ENCODE measurements at regions not wholly inside any gene's neighbourhood (a gene's known extent, or its start where the extent isn't known, plus 50 kb on each side); places are given as distances from the start of the nearest gene placed in this dataset.

DNA sequence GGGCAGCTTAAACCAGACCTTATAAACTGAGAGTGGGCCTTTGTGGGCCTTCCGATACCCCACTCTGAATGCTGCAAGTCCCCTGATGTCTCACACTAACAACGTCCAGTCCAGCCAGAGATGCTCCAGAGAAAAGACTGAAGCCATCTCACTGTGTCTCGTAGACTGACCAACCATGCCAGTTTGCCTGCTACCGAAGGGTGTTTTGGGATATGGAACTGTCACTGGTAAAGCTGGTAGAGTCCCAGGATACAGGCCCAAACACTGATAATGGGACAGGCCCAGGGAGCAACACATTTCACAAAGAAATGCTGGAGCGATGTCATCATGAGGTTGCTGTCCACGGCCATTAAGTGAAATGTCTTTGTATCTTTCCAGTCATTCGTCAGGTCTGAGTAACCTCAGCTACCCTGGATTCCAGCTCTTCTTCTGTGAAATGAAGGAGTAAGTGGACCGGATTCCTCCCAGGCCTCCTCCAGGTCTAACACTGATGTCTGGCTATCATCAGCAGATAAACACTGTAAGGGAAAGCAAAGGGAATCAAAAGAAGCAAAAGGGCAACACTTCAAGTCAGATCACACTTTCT, 81.6 kb downstream of the SLC5A7 start:
- H3K4me1 ChIP-seq (ENCODE audit: control insufficient read depth, insufficient read depth, low read length): peaks cover 3% of the 10 kb centered on the region
- H3K4me3 ChIP-seq (ENCODE audit: low read length): no peak overlapping the region
- no peaks in the 10 kb centered on the region for H3K27me3 ChIP-seq (ENCODE audit: control insufficient read depth, insufficient read depth, low read length)
- no peak overlapping the region for H3K9ac ChIP-seq (ENCODE audit: low read length)
- no peaks in the 10 kb centered on the region for H3K36me3 ChIP-seq (ENCODE audit: control insufficient read depth, insufficient read depth, low read length)
- peak overlapping the region; percentile 28 for H3K27ac ChIP-seq (ENCODE audit: low read depth, low read length)

DNA sequence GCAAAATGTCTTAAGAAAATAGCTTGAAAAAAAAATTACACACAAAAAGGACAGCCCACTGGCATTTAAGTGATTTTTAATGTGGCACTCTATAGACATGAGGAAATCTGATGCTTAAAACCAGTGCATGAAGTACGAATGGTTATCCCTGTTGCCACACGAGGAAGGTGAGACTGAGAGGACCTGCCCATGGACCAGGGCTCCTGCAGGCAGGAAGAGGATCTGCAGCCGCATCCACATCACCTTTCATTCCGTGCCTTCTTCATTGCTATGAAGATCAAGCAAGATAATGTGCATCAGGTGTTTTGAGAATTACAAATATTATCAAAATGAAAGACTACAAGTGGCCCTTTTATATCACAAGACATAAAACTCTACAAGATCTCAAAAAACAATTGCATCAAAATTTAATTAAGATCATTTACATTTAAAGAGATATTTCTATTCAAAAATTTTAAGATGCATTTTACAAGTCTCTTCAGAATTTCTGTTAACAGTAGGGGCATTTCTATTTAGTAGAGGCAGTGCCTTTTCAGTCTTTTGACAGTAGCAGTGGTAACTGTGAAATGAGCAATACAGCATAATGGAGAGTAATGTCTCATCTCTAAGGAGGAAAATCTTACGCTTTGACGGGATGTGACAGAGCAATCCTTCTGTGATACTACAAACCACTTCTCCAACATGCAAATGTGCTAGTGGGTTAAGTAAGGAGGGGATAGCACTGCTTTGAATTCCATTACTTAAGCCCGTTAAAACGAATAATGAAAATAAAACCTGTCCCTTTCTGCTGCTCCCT, 83.4 kb downstream of the SLC5A7 start:
- H3K9ac ChIP-seq (ENCODE audit: low read length): no peak overlapping the region
- peaks cover 3% of the 10 kb centered on the region for H3K4me1 ChIP-seq (ENCODE audit: control insufficient read depth, insufficient read depth, low read length)
- H3K27ac ChIP-seq (ENCODE audit: low read depth, low read length): no peak overlapping the region
- no peaks in the 10 kb centered on the region for H3K36me3 ChIP-seq (ENCODE audit: control insufficient read depth, insufficient read depth, low read length)
- no peak overlapping the region for H3K4me3 ChIP-seq (ENCODE audit: low read length)
- H3K27me3 ChIP-seq (ENCODE audit: control insufficient read depth, insufficient read depth, low read length): no peaks in the 10 kb centered on the region

DNA sequence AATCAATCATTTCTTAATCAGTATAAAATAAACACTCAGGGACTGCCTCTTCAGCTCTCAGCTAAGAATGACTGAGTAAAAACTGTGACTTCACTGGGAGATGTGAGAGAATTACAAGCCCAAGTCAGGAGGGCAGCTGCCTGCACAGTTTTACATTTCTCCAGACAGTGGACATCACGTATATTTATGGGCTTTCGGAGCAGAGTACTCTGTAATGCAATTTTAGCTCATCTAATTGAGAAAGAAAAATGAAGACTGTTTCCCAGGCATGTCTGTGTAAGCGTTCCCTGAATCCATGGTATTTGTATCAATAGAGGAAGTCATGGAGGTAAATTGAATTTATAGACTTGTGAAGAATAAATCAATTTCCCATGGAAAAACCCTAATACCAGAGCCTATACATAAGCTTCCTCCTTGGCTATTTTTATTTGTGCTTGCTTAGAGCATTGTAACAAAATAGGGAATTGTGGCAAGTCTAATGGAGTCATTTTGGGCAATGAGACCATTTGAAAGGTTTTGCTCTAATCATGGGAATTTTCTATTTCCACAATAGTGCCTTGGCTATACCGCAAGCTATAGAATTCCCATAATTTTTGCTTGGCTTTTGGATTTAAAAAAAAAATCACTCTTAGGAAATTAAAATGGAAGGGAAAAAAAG, 87.2 kb downstream of the SLC5A7 start:
- Histone ChIP-seq H3K27me3 (ENCODE audit: control insufficient read depth, insufficient read depth, low read length) (no peaks in the 10 kb centered on the region), H3K4me3 (ENCODE audit: low read length) (no peak overlapping the region), H3K4me1 (ENCODE audit: control insufficient read depth, insufficient read depth, low read length) (no peaks in the 10 kb centered on the region), H3K27ac (ENCODE audit: low read depth, low read length) (no peak overlapping the region), H3K9ac (ENCODE audit: low read length) (no peak overlapping the region), H3K36me3 (ENCODE audit: control insufficient read depth, insufficient read depth, low read length) (no peaks in the 10 kb centered on the region)

DNA sequence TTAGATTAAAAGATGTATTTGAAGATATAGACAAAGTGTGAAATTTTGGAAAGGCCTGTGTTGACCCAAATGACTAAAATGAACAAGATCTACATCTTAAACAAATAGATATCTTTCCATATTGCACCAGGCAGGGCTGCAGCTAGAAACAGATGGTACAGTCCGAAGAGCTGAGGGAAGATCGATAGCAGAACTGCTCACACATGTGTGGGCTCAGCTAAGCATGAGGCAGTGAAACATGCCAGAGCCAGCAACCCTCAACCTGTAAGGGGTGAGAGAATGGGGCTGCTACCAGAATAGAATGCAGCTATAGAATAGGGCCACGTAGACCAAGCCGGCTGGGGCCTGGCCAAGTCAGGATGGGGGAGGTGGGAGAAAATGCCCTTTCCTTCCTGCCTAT, 87.8 kb downstream of the SLC5A7 start:
- Histone ChIP-seq H3K9ac (ENCODE audit: low read length) (no peak overlapping the region), H3K4me3 (ENCODE audit: low read length) (no peak overlapping the region), H3K27ac (ENCODE audit: low read depth, low read length) (no peak overlapping the region), H3K36me3 (ENCODE audit: control insufficient read depth, insufficient read depth, low read length) (no peaks in the 10 kb centered on the region), H3K4me1 (ENCODE audit: control insufficient read depth, insufficient read depth, low read length) (no peaks in the 10 kb centered on the region), H3K27me3 (ENCODE audit: control insufficient read depth, insufficient read depth, low read length) (no peaks in the 10 kb centered on the region)

DNA sequence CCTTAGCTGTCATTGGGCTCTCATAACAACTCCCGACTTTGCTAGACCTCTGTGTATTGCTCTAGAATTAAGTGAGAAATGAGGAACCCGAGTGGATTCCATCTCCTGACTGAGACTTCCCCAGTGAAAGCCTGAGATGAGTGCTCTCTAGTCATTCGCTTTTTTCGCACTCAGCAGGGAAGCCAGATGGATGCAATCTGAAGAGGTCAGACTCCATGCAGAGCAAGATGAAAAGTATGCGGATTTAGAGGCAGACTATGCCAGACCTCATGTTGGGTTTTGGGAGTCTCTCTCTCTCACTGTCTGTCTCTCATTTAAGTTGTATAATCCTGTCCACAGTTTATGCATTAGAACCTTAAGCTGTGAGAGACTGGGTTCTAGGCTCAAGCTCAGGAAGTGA, 88.6 kb downstream of the SLC5A7 start:
- Histone ChIP-seq H3K36me3 (ENCODE audit: control insufficient read depth, insufficient read depth, low read length) (no peaks in the 10 kb centered on the region), H3K27me3 (ENCODE audit: control insufficient read depth, insufficient read depth, low read length) (no peaks in the 10 kb centered on the region), H3K4me3 (ENCODE audit: low read length) (no peak overlapping the region), H3K27ac (ENCODE audit: low read depth, low read length) (no peak overlapping the region), H3K4me1 (ENCODE audit: control insufficient read depth, insufficient read depth, low read length) (no peaks in the 10 kb centered on the region), H3K9ac (ENCODE audit: low read length) (no peak overlapping the region)

DNA sequence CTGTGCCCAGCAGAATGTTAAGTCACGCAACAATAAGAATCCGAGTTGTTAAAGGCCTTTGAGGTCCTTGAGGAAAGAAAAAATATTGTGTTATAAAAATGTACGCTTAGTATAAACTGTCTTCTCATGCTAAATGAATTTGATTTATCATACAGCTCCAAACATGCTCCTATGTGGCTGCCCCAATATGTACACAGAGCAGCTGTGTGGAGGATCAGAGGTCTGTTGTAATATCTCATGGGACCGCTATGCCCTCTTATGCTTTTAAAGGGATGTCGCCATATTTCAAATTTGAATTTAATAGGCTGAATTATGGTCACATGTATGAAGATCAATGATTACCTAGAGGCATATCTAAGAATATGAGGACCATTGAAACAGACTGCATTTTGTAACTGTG, 90.2 kb downstream of the SLC5A7 start:
- no peaks in the 10 kb centered on the region for H3K4me1 ChIP-seq (ENCODE audit: control insufficient read depth, insufficient read depth, low read length)
- H3K4me3 ChIP-seq (ENCODE audit: low read length): no peak overlapping the region
- no peaks in the 10 kb centered on the region for H3K36me3 ChIP-seq (ENCODE audit: control insufficient read depth, insufficient read depth, low read length)

DNA sequence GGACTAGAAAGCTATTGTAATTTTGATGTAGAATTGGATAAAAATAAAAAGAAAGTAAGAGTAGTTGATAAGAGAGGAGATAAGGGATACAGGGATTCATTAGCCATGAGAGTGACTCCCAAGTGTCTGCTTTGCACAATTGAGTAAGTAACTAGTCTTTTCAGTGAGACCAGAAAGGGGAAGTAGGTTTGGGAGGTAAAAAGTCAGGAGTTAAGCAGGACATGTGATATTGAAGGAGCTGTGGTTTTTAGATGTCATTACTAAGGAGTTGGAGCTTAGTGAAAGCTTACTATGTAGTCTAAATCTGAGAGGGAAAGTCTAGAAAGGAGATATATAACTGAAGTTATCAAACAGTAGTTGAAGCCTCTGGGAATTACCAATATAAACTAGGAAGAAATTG, 93.4 kb downstream of the SLC5A7 start:
- Histone ChIP-seq H3K4me3 (ENCODE audit: low read length) (no peak overlapping the region), H3K36me3 (ENCODE audit: control insufficient read depth, insufficient read depth, low read length) (no peaks in the 10 kb centered on the region), H3K27ac (ENCODE audit: low read depth, low read length) (no peak overlapping the region), H3K27me3 (ENCODE audit: control insufficient read depth, insufficient read depth, low read length) (no peaks in the 10 kb centered on the region), H3K9ac (ENCODE audit: low read length) (no peak overlapping the region), H3K4me1 (ENCODE audit: control insufficient read depth, insufficient read depth, low read length) (no peaks in the 10 kb centered on the region)

More for the DNA sequence above, 90.2 kb downstream of the SLC5A7 start:
- Histone ChIP-seq H3K27me3 (ENCODE audit: control insufficient read depth, insufficient read depth, low read length) (no peaks in the 10 kb centered on the region), H3K27ac (ENCODE audit: low read depth, low read length) (no peak overlapping the region), H3K9ac (ENCODE audit: low read length) (no peak overlapping the region)

DNA sequence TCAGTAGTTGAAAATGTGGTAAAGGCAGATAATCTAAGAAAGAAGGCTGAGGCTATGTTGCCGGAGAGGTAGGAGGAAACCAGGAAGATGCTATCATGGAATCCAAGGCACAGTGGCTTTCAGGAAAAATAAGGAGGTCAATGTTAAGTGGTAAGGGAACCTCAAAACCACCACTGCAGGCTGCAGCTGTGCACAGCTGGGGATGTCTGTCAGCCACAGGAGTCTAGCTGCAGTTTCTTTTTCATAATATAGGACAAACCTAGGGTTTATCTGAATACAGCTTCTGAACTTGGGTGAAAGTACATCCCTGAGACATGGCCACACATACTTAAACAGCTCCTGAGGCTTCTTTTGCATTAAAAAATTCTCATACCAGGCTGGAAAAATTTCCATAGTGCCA, 93.9 kb downstream of the SLC5A7 start:
- H3K4me1 ChIP-seq (ENCODE audit: control insufficient read depth, insufficient read depth, low read length): no peaks in the 10 kb centered on the region
- no peaks in the 10 kb centered on the region for H3K27me3 ChIP-seq (ENCODE audit: control insufficient read depth, insufficient read depth, low read length)
- no peak overlapping the region for H3K9ac ChIP-seq (ENCODE audit: low read length)
- H3K4me3 ChIP-seq (ENCODE audit: low read length): no peak overlapping the region
- H3K27ac ChIP-seq (ENCODE audit: low read depth, low read length): no peak overlapping the region
- no peaks in the 10 kb centered on the region for H3K36me3 ChIP-seq (ENCODE audit: control insufficient read depth, insufficient read depth, low read length)

DNA sequence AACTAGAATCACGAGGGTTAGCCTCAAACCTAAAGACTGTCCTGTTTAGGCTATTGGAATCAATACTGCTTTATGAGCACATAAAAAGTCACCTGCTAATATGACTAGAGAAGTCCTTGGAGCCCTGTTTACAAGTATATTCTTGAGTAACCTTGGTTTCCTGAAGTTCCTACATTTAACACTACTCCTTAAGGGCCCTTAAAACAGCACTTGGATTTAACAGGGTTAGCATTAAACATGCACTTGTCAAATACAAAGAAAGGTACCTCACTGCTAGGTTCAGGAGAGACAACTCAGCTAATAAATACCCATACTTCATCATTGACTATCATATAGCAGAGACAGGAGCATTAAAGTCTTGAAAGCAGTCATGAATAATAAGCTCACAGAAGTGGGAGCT, 96.7 kb downstream of the SLC5A7 start:
- no peak overlapping the region for H3K4me3 ChIP-seq (ENCODE audit: low read length)
- no peaks in the 10 kb centered on the region for H3K4me1 ChIP-seq (ENCODE audit: control insufficient read depth, insufficient read depth, low read length)
- no peaks in the 10 kb centered on the region for H3K27me3 ChIP-seq (ENCODE audit: control insufficient read depth, insufficient read depth, low read length)
- no peak overlapping the region for H3K27ac ChIP-seq (ENCODE audit: low read depth, low read length)
- H3K9ac ChIP-seq (ENCODE audit: low read length): no peak overlapping the region
- H3K36me3 ChIP-seq (ENCODE audit: control insufficient read depth, insufficient read depth, low read length): no peaks in the 10 kb centered on the region

DNA sequence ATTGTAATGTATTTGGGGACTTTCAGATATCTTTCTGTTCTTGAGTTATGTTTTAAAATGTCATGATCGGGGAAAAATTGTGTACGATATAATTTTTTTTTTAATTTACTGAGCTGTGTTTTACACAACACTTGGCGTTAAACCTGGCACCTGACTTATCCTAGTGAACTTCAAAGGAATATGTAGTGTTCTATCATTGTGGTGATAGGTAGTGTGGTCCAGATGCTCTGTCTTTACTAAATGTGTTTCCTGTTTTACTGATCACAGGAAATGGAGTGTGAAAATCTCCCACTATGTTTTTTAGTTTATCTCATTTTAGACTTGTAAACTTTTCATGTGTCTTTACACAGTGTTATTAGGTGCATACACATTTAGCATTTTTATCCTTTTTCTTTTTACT, 98.0 kb downstream of the SLC5A7 start:
- H3K27ac ChIP-seq (ENCODE audit: low read depth, low read length): no peak overlapping the region
- H3K4me3 ChIP-seq (ENCODE audit: low read length): no peak overlapping the region
- no peaks in the 10 kb centered on the region for H3K27me3 ChIP-seq (ENCODE audit: control insufficient read depth, insufficient read depth, low read length)
- H3K9ac ChIP-seq (ENCODE audit: low read length): no peak overlapping the region
- no peaks in the 10 kb centered on the region for H3K36me3 ChIP-seq (ENCODE audit: control insufficient read depth, insufficient read depth, low read length)
- H3K4me1 ChIP-seq (ENCODE audit: control insufficient read depth, insufficient read depth, low read length): no peaks in the 10 kb centered on the region

DNA sequence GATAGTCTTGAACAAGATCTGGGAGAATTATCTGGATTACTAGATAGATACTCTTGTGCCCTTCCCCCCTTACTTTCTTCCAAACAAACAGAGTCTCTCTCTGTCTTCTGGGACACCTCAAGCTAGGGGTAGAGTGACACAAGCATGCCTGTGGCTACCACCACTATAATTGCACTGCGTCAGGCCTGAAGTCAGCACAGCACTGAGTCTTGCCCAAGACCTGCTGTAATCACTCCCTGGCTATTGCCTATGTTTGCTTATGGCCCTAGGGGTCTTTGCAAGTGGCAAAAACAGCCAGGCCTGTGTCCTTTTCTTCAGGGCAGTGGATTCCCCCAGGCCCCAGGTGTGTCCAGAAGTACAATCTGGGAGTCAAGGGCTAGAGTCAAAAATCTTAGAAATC, 106.6 kb downstream of the SLC5A7 start:
- no peak overlapping the region for H3K27ac ChIP-seq (ENCODE audit: low read depth, low read length)
- H3K36me3 ChIP-seq (ENCODE audit: control insufficient read depth, insufficient read depth, low read length): no peaks in the 10 kb centered on the region

DNA sequence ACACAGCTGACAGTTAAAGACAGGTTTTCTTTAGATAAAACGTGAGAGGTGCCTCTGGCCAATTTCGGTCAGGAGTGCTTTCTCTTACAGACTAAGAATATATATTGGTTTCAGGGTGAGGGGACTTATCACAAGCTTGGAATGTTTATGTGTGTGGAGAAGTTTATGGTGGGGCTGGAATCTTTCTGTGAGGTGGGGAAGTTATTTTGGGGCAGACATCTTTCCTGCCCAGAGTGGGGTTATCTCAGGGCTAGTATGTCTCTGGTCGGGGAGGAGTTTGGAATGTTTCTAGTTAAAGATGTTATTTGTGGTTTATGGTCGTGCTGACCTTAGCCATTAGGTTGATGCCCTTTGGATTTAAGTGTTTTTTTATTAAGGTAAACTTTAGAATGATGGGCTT, 115.2 kb downstream of the SLC5A7 start:
- H3K4me1 ChIP-seq (ENCODE audit: control insufficient read depth, insufficient read depth, low read length): no peaks in the 10 kb centered on the region
- H3K27ac ChIP-seq (ENCODE audit: low read depth, low read length): no peak overlapping the region
- H3K36me3 ChIP-seq (ENCODE audit: control insufficient read depth, insufficient read depth, low read length): no peaks in the 10 kb centered on the region
- H3K4me3 ChIP-seq (ENCODE audit: low read length): no peak overlapping the region
- no peaks in the 10 kb centered on the region for H3K27me3 ChIP-seq (ENCODE audit: control insufficient read depth, insufficient read depth, low read length)
- no peak overlapping the region for H3K9ac ChIP-seq (ENCODE audit: low read length)

More for the DNA sequence above, 106.6 kb downstream of the SLC5A7 start:
- no peak overlapping the region for H3K4me3 ChIP-seq (ENCODE audit: low read length)
- no peaks in the 10 kb centered on the region for H3K4me1 ChIP-seq (ENCODE audit: control insufficient read depth, insufficient read depth, low read length)
- H3K27me3 ChIP-seq (ENCODE audit: control insufficient read depth, insufficient read depth, low read length): no peaks in the 10 kb centered on the region
- no peak overlapping the region for H3K9ac ChIP-seq (ENCODE audit: low read length)

All from rectal smooth muscle tissue (tissue), 1 donor.